HepG2 (cell line): ENCODE measurements at regions not wholly inside any gene's neighbourhood (a gene's known extent, or its start where the extent isn't known, plus 50 kb on each side); places are given as distances from the start of the nearest gene placed in this dataset.
A peak's percentile ranks its signal among the peaks of the same experiment; 100 is the strongest.

ENCODE experiments used
- ADNP ChIP-seq: sonication (generic); formaldehyde crosslinking; IDR thresholded peaks from 2 replicates; pipeline ENCODE4 v1.4.0; 2020; ENCODE audit warnings: missing genetic modification reagents
- BRD4 ChIP-seq: sonication (generic); formaldehyde crosslinking; IDR thresholded peaks from 2 replicates; pipeline ENCODE4 v1.4.0; 2020; ENCODE audit warnings: missing genetic modification reagents
- ELF4 ChIP-seq: sonication (generic); formaldehyde crosslinking; IDR thresholded peaks from 2 replicates; pipeline ENCODE4 v1.5.0; 2020; ENCODE audit warnings: missing genetic modification reagents, mild to moderate bottlenecking, moderate library complexity, borderline replicate concordance
- ERF ChIP-seq: IDR thresholded peaks from 2 replicates; pipeline ENCODE4 v1.6.1; 2018; ENCODE audit warnings: missing biosample characterization, missing genetic modification reagents
- FOXO1 ChIP-seq: sonication (generic); formaldehyde crosslinking; IDR thresholded peaks from 2 replicates; pipeline ENCODE4 v1.4.0; 2020; ENCODE audit warnings: missing genetic modification reagents
- GABPA ChIP-seq, 2 experiments: IDR thresholded peaks; 2 replicates each; pipeline ENCODE4 v1.6.1; 2011 to 2016; ENCODE audit warnings: low read depth in 2 of 2, low read length in 1 of 2, missing biosample characterization in 1 of 2, missing genetic modification characterization in 1 of 2
- HNF1B ChIP-seq: sonication (generic); formaldehyde crosslinking; IDR thresholded peaks from 2 replicates; pipeline ENCODE4 v1.5.1; 2020; ENCODE audit warnings: mild to moderate bottlenecking, moderate library complexity, missing genetic modification reagents
- MXI1 ChIP-seq: IDR thresholded peaks from 3 replicates; pipeline ENCODE4 v1.6.1; 2012; ENCODE audit warnings: low read depth, low read length, inconsistent platforms, borderline replicate concordance
- NR2F6 ChIP-seq, 2 experiments: IDR thresholded peaks; 2 replicates each; pipeline ENCODE4 v1.6.1; 2016; ENCODE audit warnings: antibody characterized with exemption in 1 of 2, mild to moderate bottlenecking in 1 of 2
- STAG1 ChIP-seq: sonication (generic); formaldehyde crosslinking; IDR thresholded peaks from 2 replicates; pipeline ENCODE4 v1.4.0; 2020; ENCODE audit warnings: missing genetic modification reagents
- ZBTB44 ChIP-seq: sonication (generic); formaldehyde crosslinking; IDR thresholded peaks from 2 replicates; pipeline ENCODE4 v1.4.0; 2020; ENCODE audit warnings: missing genetic modification reagents
- ZFP36 ChIP-seq: fragments of 150-350 bp; IDR thresholded peaks from 2 replicates; pipeline ENCODE4 v1.6.1; 2018; ENCODE audit warnings: borderline replicate concordance, low read length, low read depth; ENCODE audit not compliant: partially characterized antibody
- ZFP37 ChIP-seq: sonication (generic); formaldehyde crosslinking; IDR thresholded peaks from 2 replicates; pipeline ENCODE4 v1.4.0; 2020; ENCODE audit warnings: missing genetic modification reagents, borderline replicate concordance
- ZFX ChIP-seq: sonication (generic); formaldehyde crosslinking; IDR thresholded peaks from 2 replicates; pipeline ENCODE4 v1.4.0; 2020; ENCODE audit warnings: mild to moderate bottlenecking, low read depth, missing genetic modification reagents, moderate library complexity
- TF ChIP-seq, protein P1 (sequence below): sonication (generic); formaldehyde crosslinking; IDR thresholded peaks from 2 replicates; pipeline ENCODE4 v1.4.0; 2020; ENCODE audit warnings: missing genetic modification reagents, mild to moderate bottlenecking, borderline replicate concordance
- TF ChIP-seq, protein P2 (sequence below): sonication (generic); formaldehyde crosslinking; IDR thresholded peaks from 2 replicates; pipeline ENCODE4 v1.4.0; 2020; ENCODE audit warnings: missing genetic modification reagents

GRCh38 chr10:78974617-78975317, 94.0 kb upstream of the ZMIZ1 start (continued):
- TF ChIP-seq, protein P1, sequence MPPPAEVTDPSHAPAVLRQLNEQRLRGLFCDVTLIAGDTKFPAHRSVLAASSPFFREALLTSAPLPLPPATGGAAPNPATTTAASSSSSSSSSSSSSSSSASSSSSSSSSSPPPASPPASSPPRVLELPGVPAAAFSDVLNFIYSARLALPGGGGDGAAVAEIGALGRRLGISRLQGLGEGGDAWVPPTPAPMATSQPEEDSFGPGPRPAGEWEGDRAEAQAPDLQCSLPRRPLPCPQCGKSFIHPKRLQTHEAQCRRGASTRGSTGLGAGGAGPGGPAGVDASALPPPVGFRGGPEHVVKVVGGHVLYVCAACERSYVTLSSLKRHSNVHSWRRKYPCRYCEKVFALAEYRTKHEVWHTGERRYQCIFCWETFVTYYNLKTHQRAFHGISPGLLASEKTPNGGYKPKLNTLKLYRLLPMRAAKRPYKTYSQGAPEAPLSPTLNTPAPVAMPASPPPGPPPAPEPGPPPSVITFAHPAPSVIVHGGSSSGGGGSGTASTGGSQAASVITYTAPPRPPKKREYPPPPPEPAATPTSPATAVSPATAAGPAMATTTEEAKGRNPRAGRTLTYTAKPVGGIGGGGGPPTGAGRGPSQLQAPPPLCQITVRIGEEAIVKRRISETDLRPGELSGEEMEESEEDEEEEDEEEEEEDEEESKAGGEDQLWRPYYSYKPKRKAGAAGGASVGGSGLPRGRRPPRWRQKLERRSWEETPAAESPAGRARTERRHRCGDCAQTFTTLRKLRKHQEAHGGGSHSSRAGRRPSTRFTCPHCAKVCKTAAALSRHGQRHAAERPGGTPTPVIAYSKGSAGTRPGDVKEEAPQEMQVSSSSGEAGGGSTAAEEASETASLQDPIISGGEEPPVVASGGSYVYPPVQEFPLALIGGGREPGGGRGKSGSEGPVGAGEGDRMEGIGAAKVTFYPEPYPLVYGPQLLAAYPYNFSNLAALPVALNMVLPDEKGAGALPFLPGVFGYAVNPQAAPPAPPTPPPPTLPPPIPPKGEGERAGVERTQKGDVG: 0 out of 2 replicates have a peak, but pooled peaks have one; percentile 18
- peak; percentile 57; the same call in 1 of the 2 replicates for TF ChIP-seq ADNP (CRISPR knock-in tag)
- TF ChIP-seq FOXO1 (CRISPR knock-in tag): peak; percentile 16; the same call in 1 of the 2 replicates
- TF ChIP-seq ZFX (CRISPR knock-in tag): peak; percentile 53
- TF ChIP-seq ZFP37 (CRISPR knock-in tag): no peak
- 0 out of 2 replicates have a peak, but pooled peaks have one; percentile 10 for TF ChIP-seq ERF (CRISPR knock-in tag)
- no peak for TF ChIP-seq ZBTB44 (CRISPR knock-in tag)
- TF ChIP-seq, protein P2, sequence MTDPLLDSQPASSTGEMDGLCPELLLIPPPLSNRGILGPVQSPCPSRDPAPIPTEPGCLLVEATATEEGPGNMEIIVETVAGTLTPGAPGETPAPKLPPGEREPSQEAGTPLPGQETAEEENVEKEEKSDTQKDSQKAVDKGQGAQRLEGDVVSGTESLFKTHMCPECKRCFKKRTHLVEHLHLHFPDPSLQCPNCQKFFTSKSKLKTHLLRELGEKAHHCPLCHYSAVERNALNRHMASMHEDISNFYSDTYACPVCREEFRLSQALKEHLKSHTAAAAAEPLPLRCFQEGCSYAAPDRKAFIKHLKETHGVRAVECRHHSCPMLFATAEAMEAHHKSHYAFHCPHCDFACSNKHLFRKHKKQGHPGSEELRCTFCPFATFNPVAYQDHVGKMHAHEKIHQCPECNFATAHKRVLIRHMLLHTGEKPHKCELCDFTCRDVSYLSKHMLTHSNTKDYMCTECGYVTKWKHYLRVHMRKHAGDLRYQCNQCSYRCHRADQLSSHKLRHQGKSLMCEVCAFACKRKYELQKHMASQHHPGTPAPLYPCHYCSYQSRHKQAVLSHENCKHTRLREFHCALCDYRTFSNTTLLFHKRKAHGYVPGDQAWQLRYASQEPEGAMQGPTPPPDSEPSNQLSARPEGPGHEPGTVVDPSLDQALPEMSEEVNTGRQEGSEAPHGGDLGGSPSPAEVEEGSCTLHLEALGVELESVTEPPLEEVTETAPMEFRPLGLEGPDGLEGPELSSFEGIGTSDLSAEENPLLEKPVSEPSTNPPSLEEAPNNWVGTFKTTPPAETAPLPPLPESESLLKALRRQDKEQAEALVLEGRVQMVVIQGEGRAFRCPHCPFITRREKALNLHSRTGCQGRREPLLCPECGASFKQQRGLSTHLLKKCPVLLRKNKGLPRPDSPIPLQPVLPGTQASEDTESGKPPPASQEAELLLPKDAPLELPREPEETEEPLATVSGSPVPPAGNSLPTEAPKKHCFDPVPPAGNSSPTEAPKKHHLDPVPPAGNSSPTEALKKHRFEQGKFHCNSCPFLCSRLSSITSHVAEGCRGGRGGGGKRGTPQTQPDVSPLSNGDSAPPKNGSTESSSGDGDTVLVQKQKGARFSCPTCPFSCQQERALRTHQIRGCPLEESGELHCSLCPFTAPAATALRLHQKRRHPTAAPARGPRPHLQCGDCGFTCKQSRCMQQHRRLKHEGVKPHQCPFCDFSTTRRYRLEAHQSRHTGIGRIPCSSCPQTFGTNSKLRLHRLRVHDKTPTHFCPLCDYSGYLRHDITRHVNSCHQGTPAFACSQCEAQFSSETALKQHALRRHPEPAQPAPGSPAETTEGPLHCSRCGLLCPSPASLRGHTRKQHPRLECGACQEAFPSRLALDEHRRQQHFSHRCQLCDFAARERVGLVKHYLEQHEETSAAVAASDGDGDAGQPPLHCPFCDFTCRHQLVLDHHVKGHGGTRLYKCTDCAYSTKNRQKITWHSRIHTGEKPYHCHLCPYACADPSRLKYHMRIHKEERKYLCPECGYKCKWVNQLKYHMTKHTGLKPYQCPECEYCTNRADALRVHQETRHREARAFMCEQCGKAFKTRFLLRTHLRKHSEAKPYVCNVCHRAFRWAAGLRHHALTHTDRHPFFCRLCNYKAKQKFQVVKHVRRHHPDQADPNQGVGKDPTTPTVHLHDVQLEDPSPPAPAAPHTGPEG (CRISPR knock-in tag): no peak
- peak; percentile 53; the same call in 1 of the 3 replicates for TF ChIP-seq MXI1
- TF ChIP-seq BRD4 (CRISPR knock-in tag): peak; percentile 10; the same call in 1 of the 2 replicates
- TF ChIP-seq NR2F6 (IDR thresholded peaks at IDR 0.05): 0 out of 2 replicates have a peak, but pooled peaks have one; percentile 49
- TF ChIP-seq NR2F6 (CRISPR knock-in tag; IDR thresholded peaks at IDR 0.05): peak; percentile 48; the same call in 1 of the 2 replicates
- TF ChIP-seq HNF1B (CRISPR knock-in tag): peak; percentile 36; the same call in 1 of the 2 replicates
- peak; percentile 64 for TF ChIP-seq STAG1 (CRISPR knock-in tag)
- peak; percentile 4 for TF ChIP-seq ZFP36
- no peak for TF ChIP-seq ELF4 (CRISPR knock-in tag)
- TF ChIP-seq GABPA (IDR thresholded peaks at IDR 0.05; ENCODE audit: low read depth, low read length): no peak
- no peak for TF ChIP-seq GABPA (CRISPR knock-in tag; IDR thresholded peaks at IDR 0.05; ENCODE audit: low read depth)
